PC-3 (cell line): ENCODE measurements at regions not wholly inside any gene's neighbourhood (a gene's known extent, or its start where the extent isn't known, plus 50 kb on each side); places are given as distances from the start of the nearest gene placed in this dataset.

Source experiments
- ATAC-seq: fragments of 200-7000 bp; cut with Tn5 transposase; 2 replicates; pipeline ENCODE4 v1.9.1; 2020; ENCODE audit warnings: mild to moderate bottlenecking, moderate library complexity
- BruUV-seq: library from RNA; stranded (reverse); fragments of 400-500 nt; replicated peaks from 2 replicates; lab custom pipeline; 2021; lab: Mats Ljungman, UMichigan
- CTCF ChIA-PET: fragments of 300-600 bp; sonication (Branson Sonifier 250); formaldehyde crosslinking; loops from one replicate; lab custom pipeline; 2022; ENCODE audit warnings: antibody characterized with exemption; lab: Charles Lee
- POLR2A ChIA-PET: fragments of 300-600 bp; sonication (Branson Sonifier 250); formaldehyde crosslinking; loops from one replicate; lab custom pipeline; 2022; ENCODE audit warnings: antibody characterized with exemption; ENCODE audit not compliant: unreplicated experiment; lab: Charles Lee
- DNase-seq: peaks from one replicate; pipeline ENCODE4 v3.0.0-alpha.2; 2015
- H2AFZ ChIP-seq: fragments of 300-600 bp; sonication (generic); 2 replicates; pipeline ENCODE4 v1.6.0; 2016; ENCODE audit warnings: antibody characterized with exemption, low read length
- H3F3A ChIP-seq: fragments of 300-600 bp; sonication (generic); one replicate; pipeline ENCODE4 v1.6.0; 2017; ENCODE audit warnings: antibody characterized with exemption, low read length, control low read depth, mild to moderate bottlenecking; ENCODE audit not compliant: unreplicated experiment
- H3K27ac ChIP-seq: fragments of 300-600 bp; sonication (generic); 2 replicates; pipeline ENCODE4 v1.5.1; 2016; ENCODE audit warnings: mild to moderate bottlenecking, low read length
- H3K27me3 ChIP-seq: fragments of 300-600 bp; sonication (generic); 2 replicates; pipeline ENCODE4 v1.6.1; 2016; ENCODE audit warnings: low read length, mixed read lengths
- H3K36me3 ChIP-seq: fragments of 300-600 bp; sonication (generic); 2 replicates; pipeline ENCODE4 v1.6.1; 2016; ENCODE audit warnings: low read depth, mixed run types, low read length, mixed read lengths
- H3K4me1 ChIP-seq: fragments of 300-600 bp; sonication (generic); 2 replicates; pipeline ENCODE4 v1.5.1; 2016; ENCODE audit warnings: low read length; ENCODE audit not compliant: insufficient read depth
- H3K4me2 ChIP-seq: fragments of 300-600 bp; sonication (generic); 2 replicates; pipeline ENCODE4 v1.6.0; 2016; ENCODE audit warnings: low read length
- H3K4me3 ChIP-seq: fragments of 300-600 bp; sonication (generic); 2 replicates; pipeline ENCODE4 v1.5.1; 2016; ENCODE audit warnings: mild to moderate bottlenecking, low read length, mixed read lengths
- H3K79me2 ChIP-seq: fragments of 300-600 bp; sonication (generic); 2 replicates; pipeline ENCODE4 v1.6.1; 2017; ENCODE audit warnings: low read length, mixed read lengths
- H3K9ac ChIP-seq: fragments of 300-600 bp; sonication (generic); 2 replicates; pipeline ENCODE4 v1.6.0; 2016; ENCODE audit warnings: mild to moderate bottlenecking, low read length
- H3K9me2 ChIP-seq: fragments of 300-600 bp; sonication (generic); replicated peaks from 2 replicates; pipeline ENCODE4 v1.6.1; 2016; ENCODE audit warnings: mixed run types, low read length, mixed read lengths
- H3K9me3 ChIP-seq: fragments of 300-600 bp; sonication (generic); 2 replicates; pipeline ENCODE4 v1.6.1; 2016; ENCODE audit warnings: low read length, mixed read lengths
- H4K20me1 ChIP-seq: fragments of 300-600 bp; sonication (generic); 2 replicates; pipeline ENCODE4 v1.6.1; 2016; ENCODE audit warnings: low read length, mixed read lengths
- EZH2 ChIP-seq: fragments of 300-600 bp; sonication (generic); IDR thresholded peaks from one replicate; pipeline ENCODE4 v1.6.1; 2017; ENCODE audit warnings: antibody characterized with exemption, mild to moderate bottlenecking, low read length; ENCODE audit not compliant: unreplicated experiment
- EZH2phosphoT487 ChIP-seq: fragments of 300-600 bp; sonication (generic); IDR thresholded peaks from 2 replicates; pipeline ENCODE4 v1.6.1; 2018; ENCODE audit warnings: mild to moderate bottlenecking, antibody characterized with exemption, low read length, borderline replicate concordance
- intact Hi-C: fragments of 100-400 bp; cut with micrococcal nuclease; formaldehyde crosslinking; loops from 2 replicates; pipeline ENCODE4 v1.9.0; 2023
- TF ChIP-seq, protein P1 (sequence below): fragments of 300-600 bp; sonication (generic); conservative IDR thresholded peaks from 2 replicates; pipeline ENCODE4 v1.5.1; 2017; ENCODE audit warnings: antibody characterized with exemption, low read depth, mild to moderate bottlenecking, low read length

GRCh38 chr16:51960931-51961330, 586.0 kb downstream of the TOX3 start:
- intact Hi-C loops, result no loop called here
- H3K4me1 ChIP-seq, result no peaks in the 10 kb centered on the region
- H3K9me3 ChIP-seq, result no peaks in the 10 kb centered on the region
- DNase-seq, result no peak
- no peaks in the 10 kb centered on the region for H3K79me2 ChIP-seq
- H3K27ac ChIP-seq, result no peak overlapping the region
- no peak overlapping the region for H3K9ac ChIP-seq
- ChIA-PET POLR2A (no interaction called here), CTCF (no interaction called here)
- TF ChIP-seq EZH2 (no peak), EZH2phosphoT487 (no peak)
- TF ChIP-seq, protein P1, sequence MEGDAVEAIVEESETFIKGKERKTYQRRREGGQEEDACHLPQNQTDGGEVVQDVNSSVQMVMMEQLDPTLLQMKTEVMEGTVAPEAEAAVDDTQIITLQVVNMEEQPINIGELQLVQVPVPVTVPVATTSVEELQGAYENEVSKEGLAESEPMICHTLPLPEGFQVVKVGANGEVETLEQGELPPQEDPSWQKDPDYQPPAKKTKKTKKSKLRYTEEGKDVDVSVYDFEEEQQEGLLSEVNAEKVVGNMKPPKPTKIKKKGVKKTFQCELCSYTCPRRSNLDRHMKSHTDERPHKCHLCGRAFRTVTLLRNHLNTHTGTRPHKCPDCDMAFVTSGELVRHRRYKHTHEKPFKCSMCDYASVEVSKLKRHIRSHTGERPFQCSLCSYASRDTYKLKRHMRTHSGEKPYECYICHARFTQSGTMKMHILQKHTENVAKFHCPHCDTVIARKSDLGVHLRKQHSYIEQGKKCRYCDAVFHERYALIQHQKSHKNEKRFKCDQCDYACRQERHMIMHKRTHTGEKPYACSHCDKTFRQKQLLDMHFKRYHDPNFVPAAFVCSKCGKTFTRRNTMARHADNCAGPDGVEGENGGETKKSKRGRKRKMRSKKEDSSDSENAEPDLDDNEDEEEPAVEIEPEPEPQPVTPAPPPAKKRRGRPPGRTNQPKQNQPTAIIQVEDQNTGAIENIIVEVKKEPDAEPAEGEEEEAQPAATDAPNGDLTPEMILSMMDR, result no peak
- H3K9me2 ChIP-seq, result no peaks in the 10 kb centered on the region
- no TSS peak for BruUV-seq
- H2AFZ ChIP-seq, result no peak overlapping the region
- no peaks in the 10 kb centered on the region for H3F3A ChIP-seq
- no peaks in the 10 kb centered on the region for H3K27me3 ChIP-seq
- ATAC-seq, result no peak
- H3K4me2 ChIP-seq, result no peak overlapping the region
- H3K36me3 ChIP-seq, result no peaks in the 10 kb centered on the region
- no peak overlapping the region for H3K4me3 ChIP-seq
- H4K20me1 ChIP-seq, result no peaks in the 10 kb centered on the region

DNA sequence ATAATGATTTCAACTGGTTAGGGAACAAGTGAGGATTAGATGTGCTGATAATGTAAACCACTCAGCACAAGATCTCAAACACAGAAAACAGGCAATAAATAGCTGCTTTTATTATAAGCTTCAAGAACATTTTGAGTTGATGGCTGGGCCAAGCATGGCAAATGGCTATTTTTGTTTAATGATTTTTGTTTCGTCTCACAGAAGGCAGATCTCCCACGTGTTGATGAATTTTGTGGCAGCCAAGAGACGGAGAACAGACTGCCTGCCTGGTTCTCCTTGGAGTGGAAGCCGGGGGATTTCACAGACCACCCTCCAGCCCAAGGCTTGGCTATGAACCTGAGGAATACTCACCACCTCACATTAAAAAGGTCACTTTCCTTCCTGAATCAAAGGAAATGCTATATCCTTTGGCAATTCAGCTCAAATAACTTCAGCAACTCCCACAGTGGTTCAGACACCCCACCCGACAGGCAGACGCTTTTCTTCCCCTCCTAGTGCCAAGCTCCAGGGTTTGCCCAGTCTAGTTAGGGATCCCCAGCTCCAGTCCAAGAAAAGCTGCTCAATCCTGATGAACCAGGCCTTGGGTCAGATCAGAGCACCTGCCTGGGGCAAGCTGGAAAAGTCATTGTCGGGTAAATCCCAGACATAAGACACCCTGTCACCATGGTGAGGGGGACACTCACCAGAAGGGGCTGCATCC, 593.5 kb downstream of the TOX3 start:
- CTCF ChIA-PET, result no interaction called here
- no peak for ATAC-seq
- POLR2A ChIA-PET, result no interaction called here
- no peak for DNase-seq
- Histone ChIP-seq H3K27ac (no peak overlapping the region), H3K36me3 (no peaks in the 10 kb centered on the region), H3F3A (no peaks in the 10 kb centered on the region), H4K20me1 (no peaks in the 10 kb centered on the region), H3K27me3 (no peaks in the 10 kb centered on the region), H3K4me2 (no peak overlapping the region), H3K79me2 (no peaks in the 10 kb centered on the region), H3K4me3 (no peak overlapping the region), H3K9me2 (no peaks in the 10 kb centered on the region), H2AFZ (no peak overlapping the region), H3K9me3 (no peaks in the 10 kb centered on the region), H3K4me1 (no peaks in the 10 kb centered on the region), H3K9ac (no peak overlapping the region)
- TF ChIP-seq EZH2 (no peak), EZH2phosphoT487 (no peak)
- TF ChIP-seq, protein P1, result no peak
- intact Hi-C loops, result no loop called here
- no TSS peak for BruUV-seq

GRCh38 chr16:51952500-51952899, 594.4 kb downstream of the TOX3 start:
- ChIA-PET POLR2A (no interaction called here), CTCF (no interaction called here)
- Histone ChIP-seq H3K4me3 (no peak overlapping the region), H2AFZ (no peak overlapping the region), H3K9me3 (no peaks in the 10 kb centered on the region), H3K36me3 (no peaks in the 10 kb centered on the region), H3K9ac (no peak overlapping the region), H3K27me3 (no peaks in the 10 kb centered on the region), H3K27ac (no peak overlapping the region), H3K79me2 (no peaks in the 10 kb centered on the region), H3K4me2 (no peak overlapping the region), H3F3A (no peaks in the 10 kb centered on the region), H4K20me1 (no peaks in the 10 kb centered on the region), H3K4me1 (no peaks in the 10 kb centered on the region), H3K9me2 (no peaks in the 10 kb centered on the region)
- intact Hi-C loops, result no loop called here
- no peak for DNase-seq
- BruUV-seq, result no TSS peak
- no peak for ATAC-seq
- TF ChIP-seq, protein P1, result no peak
- no peak for TF ChIP-seq EZH2phosphoT487
- no peak for TF ChIP-seq EZH2
